ENCODE measurements at regions not wholly inside any gene's neighbourhood (a gene's known extent, or its start where the extent isn't known, plus 50 kb on each side); places are given as distances from the start of the nearest gene placed in this dataset.

DNA sequence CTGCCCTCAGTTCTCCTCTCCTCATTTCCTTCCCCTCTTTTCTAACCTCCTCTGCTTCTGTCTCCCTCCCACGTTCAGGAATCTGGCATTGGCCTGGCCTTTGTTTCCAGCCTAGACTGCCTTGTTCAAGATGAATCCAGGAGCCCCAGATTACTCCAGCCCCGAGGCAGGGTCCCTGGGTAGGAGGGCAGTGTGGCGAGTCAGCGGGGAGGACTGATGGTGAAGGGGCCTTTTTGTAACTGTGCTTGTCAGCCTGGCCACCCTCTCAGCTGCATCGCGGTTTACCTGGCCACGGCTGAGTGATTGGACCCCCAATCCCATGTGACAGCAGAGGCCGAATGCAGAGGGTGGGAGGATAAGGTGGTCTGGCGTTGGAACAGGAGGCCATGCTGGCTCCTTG is 96.1 kb upstream of the SHH start:
- TF ChIP-seq EZH2 (IDR thresholded peaks at IDR 0.05; ENCODE audit: insufficient read depth, poor library complexity, severe bottlenecking) (no peak), EZH2phosphoT487 (IDR thresholded peaks at IDR 0.05; ENCODE audit: insufficient read depth, low read depth) (no peak)

All from GM23248 (cell line).